T-helper 22 cell (primary cell): ENCODE measurements at regions not wholly inside any gene's neighbourhood (a gene's known extent, or its start where the extent isn't known, plus 50 kb on each side); places are given as distances from the start of the nearest gene placed in this dataset.
"Not testable (repeated sequence)": the region's sequence is repeated elsewhere in the genome, so short reads cannot be mapped to it uniquely, and the experiment has no call there.

Source experiments
- DNase-seq: peaks from one replicate; pipeline ENCODE4 v3.0.0-alpha.2; 2020; ENCODE audit warnings: low read depth

DNA sequence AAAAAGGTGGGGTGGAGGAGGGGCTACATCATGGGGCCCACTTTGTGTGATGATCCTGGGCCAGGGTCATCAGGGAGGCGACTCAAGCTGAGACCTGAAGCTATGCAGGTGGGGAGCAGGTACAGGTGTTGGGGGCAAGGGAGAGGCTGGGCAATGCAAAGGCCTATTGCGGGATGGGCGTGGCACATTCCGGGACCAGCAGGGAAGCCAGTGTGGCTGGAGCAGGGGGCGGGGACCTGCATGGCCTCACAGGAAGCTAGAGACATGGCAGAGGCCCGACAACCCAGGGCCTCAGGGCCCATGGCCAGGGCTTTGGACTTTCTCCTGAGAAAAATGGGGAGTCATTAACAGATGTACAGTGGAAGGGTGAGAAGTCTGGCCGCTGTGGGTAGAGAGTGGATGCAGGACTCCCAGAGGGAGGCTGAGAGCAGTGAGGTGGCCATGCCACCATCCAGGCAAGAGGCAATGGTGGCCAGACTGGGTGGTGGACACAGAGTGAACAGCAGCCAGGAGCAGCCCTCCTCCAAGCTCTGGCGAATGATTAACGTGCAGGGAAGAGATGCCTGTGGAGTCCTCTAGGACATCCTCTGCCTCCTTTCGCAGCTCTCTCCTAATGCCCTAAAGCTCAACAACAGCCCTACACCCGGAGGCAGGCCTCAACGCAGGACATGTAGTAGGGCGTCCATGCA, 122.6 kb upstream of the ATP2B2 start:
- DNase-seq, result no peak

DNA sequence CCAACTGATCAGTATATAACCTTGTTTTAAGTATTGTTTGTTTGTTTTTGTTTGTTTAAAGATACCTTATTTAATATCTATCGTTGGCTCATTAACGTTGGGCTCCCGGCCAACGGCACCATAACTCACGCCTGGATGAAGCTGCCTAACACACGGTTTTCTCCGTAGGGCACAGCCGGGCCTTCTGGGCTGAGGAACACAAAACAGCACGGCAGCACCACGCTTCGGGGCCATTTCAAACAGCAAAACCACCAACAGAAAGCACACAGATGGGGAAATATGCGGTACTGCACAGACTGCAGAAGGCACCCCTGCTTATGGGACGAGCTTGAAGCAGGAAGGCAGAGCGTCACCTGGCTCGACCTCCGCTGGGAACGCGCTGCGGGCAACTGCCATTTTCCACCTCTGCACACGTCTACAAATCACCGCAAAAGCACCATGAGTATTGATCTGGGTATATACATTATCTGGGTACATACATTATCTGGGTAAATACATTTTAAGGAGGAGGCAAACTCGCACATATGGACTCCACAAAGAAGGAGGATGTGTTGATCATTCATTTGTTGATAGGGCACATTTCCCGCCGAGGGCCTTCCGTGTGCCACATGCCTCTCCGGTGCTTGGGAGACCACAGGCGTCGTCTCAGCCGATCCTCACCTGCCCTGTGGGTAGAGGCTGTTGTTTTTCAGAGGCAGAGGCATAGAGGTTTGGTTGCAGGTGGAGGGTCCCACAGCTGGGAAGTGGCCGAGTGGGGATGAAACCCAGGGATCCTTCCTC, 123.7 kb upstream of the ATP2B2 start:
- DNase-seq, result no peak

DNA sequence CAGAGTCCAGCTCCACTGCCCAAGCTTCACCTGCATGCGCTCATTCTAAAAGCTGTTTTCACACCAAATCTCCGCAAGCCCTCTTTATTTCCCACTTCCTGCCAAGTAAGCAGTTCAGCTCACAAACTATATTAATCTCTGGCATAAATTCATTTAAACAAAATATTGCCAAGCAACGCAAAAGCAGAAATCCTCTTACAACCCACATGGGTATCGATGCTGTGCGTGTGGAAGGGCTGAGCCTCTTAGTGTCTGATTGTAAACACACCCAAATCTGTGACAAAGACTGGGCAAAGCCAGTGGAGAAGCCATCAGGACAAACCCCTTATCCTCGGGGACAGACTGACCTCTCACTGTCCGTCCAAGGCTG, 124.3 kb upstream of the ATP2B2 start:
- no peak for DNase-seq

DNA sequence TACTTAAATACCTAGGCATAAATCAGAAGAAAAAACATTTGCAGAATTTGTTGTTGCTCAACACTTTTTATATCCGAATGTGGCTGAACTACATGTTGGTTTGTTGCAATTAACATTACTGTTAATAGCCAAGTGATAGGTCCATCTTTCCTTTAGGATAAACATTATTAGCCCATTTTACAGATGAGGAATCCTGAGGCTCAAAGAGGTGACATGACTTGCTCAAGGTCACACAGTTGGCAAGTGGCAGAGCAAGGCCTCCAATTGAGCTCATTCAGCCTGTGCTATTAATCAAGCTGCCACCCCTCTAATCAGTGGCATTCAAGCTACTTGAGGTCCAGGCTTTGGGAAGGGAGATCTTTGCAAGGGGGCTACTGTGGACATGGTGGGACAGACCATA, 125.8 kb upstream of the ATP2B2 start:
- no peak for DNase-seq

DNA sequence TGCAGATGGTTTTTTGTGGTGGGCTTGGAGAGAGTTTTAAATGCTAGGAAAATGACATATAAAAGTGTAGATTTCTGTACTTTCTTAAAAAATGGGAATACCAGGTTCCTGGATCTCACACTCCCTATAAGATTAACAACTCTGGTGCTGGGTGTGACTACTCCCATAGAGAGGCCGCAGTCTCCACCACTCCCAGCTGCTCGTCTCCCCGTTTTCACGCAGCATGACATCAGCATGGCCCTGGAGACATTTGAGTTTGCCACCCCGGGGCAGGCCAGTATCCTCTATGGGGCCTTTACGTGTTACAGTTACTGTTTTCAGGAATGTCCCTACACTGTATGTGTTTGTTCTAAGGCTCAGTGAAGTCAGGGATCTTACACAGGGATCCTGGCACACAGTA, 126.7 kb upstream of the ATP2B2 start:
- no peak for DNase-seq

DNA sequence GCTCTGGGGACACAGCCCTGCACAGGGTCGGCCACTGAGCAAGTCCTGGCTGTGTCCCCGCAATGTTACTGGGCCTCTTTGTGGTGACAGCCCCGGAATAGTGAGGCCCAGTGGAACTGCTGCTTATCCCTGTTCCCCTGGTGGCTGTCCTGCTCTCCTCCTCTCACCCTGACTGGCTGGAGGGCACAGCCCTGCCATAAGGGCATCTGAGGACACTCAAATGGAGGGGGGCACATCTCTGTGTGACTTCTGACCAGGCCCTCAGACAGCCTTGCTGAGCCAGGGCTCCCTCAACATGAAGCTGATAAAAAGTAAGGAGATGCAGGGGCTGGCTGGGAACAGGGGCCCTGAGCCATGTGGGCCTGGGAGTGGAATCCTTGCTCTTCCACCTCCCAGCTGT, 127.4 kb upstream of the ATP2B2 start:
- DNase-seq, result no peak

DNA sequence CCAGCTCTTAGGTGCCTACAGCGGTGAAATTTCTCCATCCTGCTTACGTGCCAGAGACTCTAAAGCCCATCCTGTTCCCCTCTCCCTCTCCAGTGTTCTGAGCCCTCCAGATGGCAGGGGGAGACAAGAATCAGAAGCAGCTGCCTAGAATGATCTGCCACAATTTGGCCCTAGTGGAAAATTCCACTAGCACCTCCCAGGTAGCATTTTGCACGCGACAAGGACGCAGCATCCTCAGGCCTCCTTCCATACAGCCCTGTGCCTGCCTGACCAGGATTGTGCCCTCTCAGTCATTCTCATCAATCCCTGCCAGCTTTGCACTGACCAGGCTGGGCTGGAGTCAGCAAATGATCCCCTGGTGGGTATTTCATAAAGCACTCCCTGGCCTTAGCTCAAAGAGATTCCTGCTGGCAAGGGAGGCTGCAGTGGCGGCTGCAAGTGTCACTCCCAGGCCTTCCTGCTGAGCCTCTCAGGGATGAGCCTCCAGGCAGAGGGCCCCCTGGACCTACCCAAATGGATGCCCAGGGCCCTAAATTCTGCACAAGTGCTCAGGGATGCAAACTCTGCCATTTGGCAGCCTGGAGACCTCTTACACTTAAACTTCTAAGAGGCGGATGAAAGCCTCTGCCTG, 130.2 kb upstream of the ATP2B2 start:
- no peak for DNase-seq

DNA sequence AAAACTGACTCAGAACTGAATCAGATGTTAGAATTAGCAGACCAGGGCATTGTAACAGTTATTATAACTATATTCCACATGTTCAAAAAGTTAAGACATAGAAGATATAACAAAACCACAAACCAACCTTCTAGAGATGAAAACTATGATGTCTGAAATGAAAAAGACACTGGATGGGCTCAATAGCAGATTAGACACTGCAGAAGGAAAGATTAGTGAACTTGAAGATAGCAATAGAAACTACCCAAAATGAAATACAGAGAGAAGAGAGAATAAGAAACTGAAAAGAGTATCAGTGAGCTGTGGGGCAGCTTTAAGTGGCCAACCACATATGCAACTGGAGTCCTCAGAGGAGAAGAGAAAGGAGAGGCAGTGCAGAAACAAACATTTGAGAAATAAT, 132.0 kb upstream of the ATP2B2 start:
- no peak for DNase-seq

DNA sequence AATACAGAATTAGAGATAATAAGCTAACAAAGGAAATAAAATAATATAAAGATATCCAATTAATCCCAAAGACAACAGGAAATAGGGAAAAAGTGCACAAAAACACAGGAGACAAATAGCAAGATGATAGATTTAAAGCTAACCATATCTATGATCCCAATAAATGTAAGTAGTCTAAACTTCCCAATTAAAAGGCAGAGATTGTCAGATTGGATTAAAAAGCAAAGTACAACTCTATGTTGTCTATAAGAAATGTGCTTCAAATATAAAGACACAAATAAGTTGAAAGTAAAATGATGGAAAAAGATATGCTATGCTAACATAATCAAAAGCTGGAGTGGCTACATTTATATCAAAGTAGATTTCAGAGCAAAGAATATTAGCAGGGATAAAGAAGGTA, 133.1 kb upstream of the ATP2B2 start:
- no peak for DNase-seq

DNA sequence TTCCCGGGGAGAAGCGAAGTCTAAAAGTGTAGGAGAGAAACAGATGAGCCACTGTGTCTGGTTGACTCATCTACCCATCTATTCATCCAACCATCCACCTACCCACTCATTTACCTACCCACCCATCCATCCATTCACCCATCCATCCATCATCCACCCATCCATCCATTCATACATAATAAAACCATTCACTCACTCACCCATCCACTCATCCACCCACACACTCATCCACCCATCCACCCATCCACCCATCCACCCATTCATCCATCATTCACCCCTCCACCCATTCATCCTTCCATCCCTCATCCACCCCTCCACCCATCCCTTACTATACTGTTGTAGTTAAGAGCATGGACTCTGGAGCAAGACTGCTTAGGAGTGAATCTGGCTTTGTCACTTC, 136.4 kb upstream of the ATP2B2 start:
- DNase-seq, result no peak

DNA sequence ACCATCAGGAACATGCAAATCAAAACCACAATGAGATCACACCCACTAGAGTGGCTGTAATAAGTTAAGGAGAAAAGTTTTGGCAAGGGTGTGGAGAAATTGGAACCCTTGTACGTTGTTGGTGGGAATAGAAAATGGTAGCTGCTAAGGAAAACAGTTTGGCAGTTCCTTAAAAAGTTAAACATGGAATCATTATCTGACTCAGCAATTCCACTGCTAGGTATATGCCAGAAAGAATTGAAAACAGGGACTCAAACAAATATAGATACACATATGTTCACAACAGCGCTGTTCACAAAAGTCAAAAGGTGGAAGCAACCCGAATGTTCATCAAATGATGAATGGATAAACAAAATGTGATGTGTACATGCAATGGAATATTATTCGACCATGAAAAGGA, 138.8 kb upstream of the ATP2B2 start:
- no peak for DNase-seq

DNA sequence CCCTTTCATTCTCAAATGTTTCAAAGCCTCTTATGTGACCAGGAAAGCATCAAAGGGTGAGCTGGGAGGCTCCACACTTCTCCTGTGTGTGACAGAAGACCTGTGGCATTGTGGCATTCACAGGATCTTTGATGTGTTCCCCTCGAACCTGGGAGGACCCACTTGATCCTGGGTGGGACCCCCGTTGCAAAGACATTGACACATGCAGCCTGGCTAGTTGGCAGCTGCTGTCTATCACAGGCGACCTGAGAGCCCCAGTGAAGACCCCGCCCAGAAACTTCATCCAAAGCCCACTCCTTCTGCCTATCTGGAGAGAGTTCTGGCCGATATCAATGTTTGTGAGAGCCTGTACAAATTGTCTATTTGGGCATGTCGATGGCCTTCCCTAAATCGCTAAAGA, 140.4 kb upstream of the ATP2B2 start:
- DNase-seq, result no peak

DNA sequence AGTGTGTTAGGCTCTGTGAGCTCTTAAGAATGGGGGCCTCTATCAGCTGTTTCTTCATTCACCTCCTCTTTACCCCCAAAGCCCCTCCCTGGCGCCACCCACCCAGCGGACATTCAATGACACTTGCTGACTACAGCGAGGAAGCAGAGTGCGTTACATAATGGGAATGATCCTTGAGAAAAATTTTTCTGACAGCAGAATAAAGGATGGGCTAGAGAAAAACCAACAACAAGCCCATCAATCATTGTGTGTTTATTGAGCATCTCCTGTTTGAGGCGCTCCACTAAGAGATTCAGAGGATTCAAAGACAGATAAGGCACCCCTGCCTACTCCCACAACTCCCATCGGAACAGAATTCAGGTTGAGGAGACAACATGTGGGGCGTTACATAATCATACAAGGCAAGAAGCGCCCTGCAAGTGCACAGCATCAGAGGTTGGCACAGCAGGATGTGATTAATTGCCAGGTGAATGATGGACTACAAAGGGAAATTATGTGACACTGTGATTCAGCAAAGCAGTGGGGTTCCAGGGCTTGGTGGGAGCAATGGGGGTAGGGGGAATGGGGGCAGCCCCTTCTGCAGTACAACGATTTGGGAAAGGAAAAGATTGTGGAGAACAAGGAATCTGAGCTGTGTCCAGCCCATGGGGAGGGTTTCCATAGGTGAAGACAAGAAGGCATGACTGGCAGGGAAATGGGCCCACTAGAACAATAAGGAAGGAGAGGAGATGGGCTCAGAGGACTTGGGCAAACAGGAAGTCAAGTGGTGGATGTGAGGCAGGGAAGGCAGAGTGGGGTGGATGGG, 141.3 kb upstream of the ATP2B2 start:
- no peak for DNase-seq

DNA sequence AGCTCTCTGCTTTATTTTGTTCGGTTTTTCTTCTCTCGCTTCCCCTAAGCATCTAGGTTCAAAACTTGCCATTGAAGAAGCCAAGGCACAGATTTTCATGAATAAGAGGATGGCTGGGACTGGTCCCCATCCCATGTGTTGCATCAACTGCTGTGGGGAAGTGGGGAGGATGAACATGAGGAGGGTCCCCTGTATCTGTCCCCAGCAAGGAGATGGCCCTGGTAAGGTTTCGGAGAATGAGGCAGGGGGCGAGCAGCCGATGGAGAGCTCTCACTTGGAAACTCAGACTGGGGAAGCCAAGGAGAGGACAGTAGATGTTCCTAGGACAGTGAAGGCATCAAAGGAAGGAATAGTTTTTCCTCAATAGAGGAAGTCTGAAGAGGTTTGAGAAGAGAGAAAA, 142.0 kb upstream of the ATP2B2 start:
- no peak for DNase-seq

DNA sequence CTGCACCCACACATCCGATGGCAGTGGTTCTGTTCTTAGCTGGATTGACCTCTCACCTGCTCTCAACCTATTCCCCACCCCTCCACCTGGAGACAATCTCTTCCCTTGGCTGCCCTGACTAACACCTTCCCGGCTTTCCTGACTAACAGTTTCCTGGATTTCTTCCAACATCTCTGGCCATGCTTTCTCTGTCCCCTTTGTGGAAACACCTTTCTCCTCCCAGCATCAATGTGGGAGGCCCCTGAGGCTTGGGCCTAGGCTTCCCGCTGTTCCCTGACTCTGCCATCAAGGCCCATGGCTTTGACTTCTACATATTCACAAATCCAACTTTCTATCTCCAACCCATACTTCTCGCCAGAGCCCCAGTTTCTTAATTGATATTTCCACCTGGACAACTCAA, 142.8 kb upstream of the ATP2B2 start:
- DNase-seq, result no peak

DNA sequence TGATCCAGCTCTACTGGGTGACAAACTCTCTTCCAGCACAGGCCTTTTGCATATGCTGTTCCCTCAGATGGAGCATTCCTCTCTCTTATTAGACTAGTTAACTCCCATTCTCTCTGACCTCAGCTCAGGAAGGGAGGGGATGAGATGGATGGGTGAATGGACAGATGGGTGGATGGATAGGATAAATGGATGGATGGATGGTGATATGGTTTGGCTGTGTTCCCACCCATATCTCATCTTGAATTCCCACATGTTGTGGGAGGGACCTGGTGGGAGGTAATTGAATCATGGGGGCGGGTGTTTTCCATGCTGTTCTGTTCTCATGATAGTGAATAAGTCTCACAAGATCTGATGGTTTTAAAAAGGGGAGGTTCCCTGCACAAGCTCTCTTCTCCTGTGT, 144.1 kb upstream of the ATP2B2 start:
- not testable (repeated sequence) for DNase-seq

DNA sequence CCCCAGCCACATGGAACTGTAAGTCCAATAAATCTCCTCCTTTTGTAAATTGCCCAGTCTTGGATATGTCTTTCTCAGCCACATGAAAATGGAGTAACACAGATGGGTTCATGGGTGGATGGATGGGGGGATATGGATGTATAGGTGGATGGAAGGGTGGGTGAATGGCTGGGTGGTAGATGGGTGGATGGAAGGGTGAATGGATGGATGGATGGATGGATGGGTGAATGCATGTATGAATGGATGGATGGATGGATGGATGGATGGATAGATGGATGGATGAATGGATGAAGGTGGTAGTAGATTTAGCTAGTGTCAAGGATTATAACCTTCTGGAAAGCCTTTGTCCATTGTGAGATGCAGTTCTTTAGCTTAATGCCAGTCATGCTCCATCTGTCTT, 146.1 kb upstream of the ATP2B2 start:
- DNase-seq, result no peak

DNA sequence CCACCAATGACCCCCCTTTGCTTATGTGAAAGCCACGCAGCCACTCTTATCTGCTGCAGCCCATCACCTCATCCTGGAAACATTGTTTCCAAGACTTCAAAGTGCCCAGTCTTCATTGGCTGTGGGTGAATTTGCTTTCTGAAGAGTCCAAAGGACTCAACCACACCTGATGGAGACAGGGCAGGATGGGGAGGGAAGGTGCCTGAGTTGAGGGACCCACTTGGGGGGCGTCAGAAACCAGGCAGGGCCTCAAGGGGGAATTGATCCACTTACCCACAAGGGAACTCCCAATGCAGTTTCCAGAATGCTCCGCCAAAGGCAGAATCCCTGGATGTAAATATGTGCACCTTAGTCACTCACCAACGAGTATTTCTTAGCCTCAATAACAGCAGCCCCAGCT, 147.9 kb upstream of the ATP2B2 start:
- DNase-seq, result no peak

DNA sequence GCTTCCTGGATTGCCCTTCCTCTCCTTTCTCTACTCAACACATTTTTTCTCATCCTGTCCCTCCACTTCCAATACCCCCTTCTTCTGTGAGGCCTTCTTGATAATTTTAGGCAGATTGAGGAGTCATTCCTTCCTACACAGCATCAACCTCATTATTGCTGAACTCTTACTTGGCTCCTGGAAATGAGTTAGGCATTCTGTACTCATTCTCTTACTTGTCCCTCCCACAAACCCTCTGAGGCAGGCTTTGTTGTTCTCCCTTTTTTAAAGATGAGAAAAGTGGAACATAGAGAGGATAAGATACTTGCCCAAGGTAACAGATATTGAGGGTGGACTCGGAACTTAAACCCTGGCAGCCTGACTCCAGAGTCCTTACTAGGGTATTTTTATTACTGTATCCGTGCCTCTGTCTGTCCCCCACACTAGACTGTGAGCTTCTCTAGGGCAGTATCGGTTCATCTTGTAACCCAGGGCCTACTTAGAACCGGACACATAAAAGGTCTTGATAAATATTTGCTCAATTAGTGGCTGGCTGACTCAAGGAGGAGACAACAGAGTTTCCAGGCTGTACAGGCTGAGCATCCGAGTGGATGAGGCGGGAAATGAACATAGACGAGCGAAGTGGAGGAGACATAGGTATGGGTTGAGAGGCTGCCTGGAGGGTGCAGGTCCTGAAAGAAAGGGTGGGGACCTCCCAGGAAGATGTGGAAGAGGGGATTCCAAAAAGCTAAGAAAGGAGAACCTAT, 148.7 kb upstream of the ATP2B2 start:
- DNase-seq, result no peak

DNA sequence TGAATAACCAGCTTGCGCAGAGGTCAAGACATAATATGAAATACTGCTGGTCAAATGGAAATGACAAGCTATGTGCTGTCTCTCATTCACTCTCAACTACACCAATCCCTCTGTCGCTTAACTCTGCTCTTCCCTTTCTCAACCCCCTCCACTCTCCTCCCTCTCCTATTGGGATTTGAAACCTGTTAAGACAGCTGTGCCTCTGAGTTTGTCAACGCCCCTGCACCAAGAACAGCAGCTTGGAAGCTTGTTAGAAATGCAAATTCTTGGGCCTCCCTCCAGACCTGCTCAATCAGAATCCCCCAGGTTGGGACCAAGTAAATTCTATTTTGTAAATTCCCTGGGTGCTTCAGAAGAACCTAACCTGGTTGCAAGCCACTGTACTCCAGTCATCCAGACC, 149.7 kb upstream of the ATP2B2 start:
- no peak for DNase-seq

DNA sequence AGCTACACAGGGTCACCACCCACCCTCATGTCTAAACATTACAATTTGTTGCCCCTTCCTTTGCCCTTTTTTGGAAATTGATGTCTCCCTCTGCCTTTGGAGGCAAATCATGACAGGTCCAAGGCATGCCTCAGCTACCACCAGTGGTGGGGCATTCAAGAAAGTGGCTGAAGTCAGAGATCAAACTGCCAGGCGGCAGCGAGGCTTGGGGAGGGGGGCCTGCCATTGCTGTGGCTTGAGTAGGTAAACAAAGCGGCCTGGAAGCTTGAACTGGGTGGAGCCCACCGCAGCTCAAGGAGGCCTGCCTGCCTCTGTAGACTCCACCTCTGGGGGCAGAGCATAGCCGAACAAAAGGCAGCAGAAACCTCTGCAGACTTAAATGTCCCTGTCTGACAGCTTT, 152.0 kb upstream of the ATP2B2 start:
- not testable (repeated sequence) for DNase-seq

DNA sequence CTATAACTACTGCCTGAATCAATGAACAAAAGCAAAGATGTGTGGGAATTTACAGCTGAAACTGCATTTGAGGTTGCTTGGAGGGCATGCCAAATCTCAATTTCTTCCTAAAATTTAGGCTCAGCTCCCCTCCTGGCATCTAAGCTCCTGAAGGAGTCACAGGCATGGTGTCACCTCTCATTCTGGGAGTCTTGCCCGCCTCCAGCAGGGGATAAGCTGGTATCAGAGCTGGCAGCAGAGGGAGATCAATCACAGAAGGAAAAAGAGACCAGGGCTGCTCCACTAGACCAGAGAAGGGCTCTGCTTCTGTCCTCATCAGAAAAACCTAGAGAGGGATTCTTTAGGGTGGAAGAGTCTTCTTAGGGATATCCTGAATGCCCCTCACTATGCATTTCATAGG, 150.4 kb upstream of the SLC6A11 start:
- no peak for DNase-seq
